ENCODE measurements at regions not wholly inside any gene's neighbourhood (a gene's known extent, or its start where the extent isn't known, plus 50 kb on each side); places are given as distances from the start of the nearest gene placed in this dataset.

GRCh38 chr21:27507695-27508094, 540.8 kb upstream of the ADAMTS5 start:
- no peak for TF ChIP-seq POLR2AphosphoS5 (IDR thresholded peaks at IDR 0.05; ENCODE audit: insufficient read depth, low read depth, low read length)
- no peak for TF ChIP-seq EZH2 (IDR thresholded peaks at IDR 0.05; ENCODE audit: borderline replicate concordance, low read depth, low read length, severe bottlenecking)
- no peak for TF ChIP-seq CTCF (IDR thresholded peaks at IDR 0.05; ENCODE audit: extremely low read depth in 1 of 2, insufficient read depth in 1 of 2, low read depth in 1 of 2, low read length in 2 of 2)
- no peak for TF ChIP-seq POLR2A (IDR thresholded peaks at IDR 0.05; ENCODE audit: low read depth, low read length)
- TF ChIP-seq, protein P1, sequence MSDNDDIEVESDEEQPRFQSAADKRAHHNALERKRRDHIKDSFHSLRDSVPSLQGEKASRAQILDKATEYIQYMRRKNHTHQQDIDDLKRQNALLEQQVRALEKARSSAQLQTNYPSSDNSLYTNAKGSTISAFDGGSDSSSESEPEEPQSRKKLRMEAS (IDR thresholded peaks at IDR 0.05; ENCODE audit: insufficient read depth, insufficient read length), result no peak
- no peak for TF ChIP-seq MYC (IDR thresholded peaks at IDR 0.05; ENCODE audit: low read depth, low read length)
